Thyroid gland (tissue), 4 donors: ENCODE measurements at regions not wholly inside any gene's neighbourhood (a gene's known extent, or its start where the extent isn't known, plus 50 kb on each side); places are given as distances from the start of the nearest gene placed in this dataset.

Experiments used
- CTCF ChIP-seq, 6 experiments: fragments of 200-600 bp in 3 of 6; fragments of 450-650 bp in 3 of 6; sonication (generic) in 3 of 6; IDR thresholded peaks; one replicate each; pipeline ENCODE4 v1.5.1; 2016 to 2019; ENCODE audit warnings: antibody characterized with exemption in 6 of 6, mild to moderate bottlenecking in 2 of 6, inconsistent platforms in 1 of 6, moderate library complexity in 1 of 6
- POLR2A ChIP-seq, 2 donors: fragments of 450-650 bp; IDR thresholded peaks; one replicate each; pipeline ENCODE4 v1.6.1; 2017; ENCODE audit warnings: antibody characterized with exemption in 2 of 2, mild to moderate bottlenecking in 2 of 2, moderate library complexity in 1 of 2

DNA sequence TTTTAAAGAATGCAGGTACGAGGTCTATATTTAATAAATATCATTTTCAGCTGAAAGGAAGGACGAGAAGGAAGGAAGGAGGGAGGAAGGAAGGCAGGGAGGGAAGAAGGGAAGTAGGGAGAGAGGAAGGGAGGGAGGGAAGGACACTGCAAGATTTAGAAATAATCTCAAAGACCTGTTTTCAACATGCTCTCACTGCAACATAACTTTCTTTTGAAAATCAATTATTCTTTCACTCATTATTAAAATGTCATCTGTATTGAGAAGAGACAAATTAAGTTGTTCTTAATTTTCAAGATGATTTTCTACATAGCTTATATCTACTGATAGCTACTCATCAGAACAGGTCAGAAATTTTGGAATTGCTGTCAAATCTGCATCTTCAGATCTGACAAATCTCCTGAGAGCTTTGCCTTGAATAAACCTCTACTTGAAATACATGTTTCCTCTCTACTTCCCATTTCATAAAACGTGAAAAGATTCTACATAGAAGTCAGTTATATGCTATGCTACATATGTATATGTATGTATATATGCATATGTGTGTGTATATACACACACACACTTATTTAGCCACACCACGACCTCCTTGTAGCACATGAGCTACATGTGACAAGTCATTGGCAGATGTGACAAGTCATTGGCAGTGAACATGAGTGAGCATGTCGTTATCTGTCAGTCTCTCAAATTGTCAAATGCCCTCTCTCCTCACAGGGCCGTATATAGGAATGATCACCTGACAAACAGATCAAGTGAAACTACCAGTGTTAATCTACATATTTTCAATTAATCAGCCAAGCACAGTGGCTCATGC, 241.6 kb downstream of the LY86 start:
- no peak for TF ChIP-seq CTCF (IDR thresholded peaks at IDR 0.05)
- TF ChIP-seq POLR2A (IDR thresholded peaks at IDR 0.05) = no peak
